HepG2 (cell line): ENCODE measurements at regions not wholly inside any gene's neighbourhood (a gene's known extent, or its start where the extent isn't known, plus 50 kb on each side); places are given as distances from the start of the nearest gene placed in this dataset.

Source experiments
- ATAC-seq: fragments of 200-7000 bp; cut with Tn5 transposase; 3 replicates; pipeline ENCODE4 v1.9.1; 2020; ENCODE audit warnings: mild to moderate bottlenecking, moderate library complexity
- BruUV-seq: library from RNA; stranded (reverse); fragments of 400-500 nt; replicated peaks from 2 replicates; lab custom pipeline; 2021; lab: Mats Ljungman, UMichigan
- CTCF ChIA-PET: fragments of 300-600 bp; formaldehyde crosslinking; extraction: SDS; loops from one replicate; lab custom pipeline; 2021; ENCODE audit warnings: low total read pairs, inconsistent platforms, low intra/inter-chr PET ratio; lab: Yijun Ruan, JAX
- POLR2A ChIA-PET: fragments of 350-600 bp; sonication (Branson Sonifier 250); formaldehyde crosslinking; loops from one replicate; lab custom pipeline; 2020; ENCODE audit warnings: antibody characterized with exemption, inconsistent platforms; lab: Yijun Ruan, JAX
- DNase-seq: peaks from one replicate; pipeline ENCODE4 v3.0.0-alpha.2; 2015; ENCODE audit warnings: low spot score
- FAIRE-seq: peaks from 3 replicates; lab custom pipeline; 2011; peaks lifted over from hg19 to GRCh38; lab: Jason Lieb, UNC
- H2AFZ ChIP-seq: one replicate; pipeline ENCODE4 v1.6.1; 2011; ENCODE audit warnings: low read length, inconsistent platforms
- H3K27ac ChIP-seq: fragments of 300-600 bp; 3 replicates; pipeline ENCODE4 v1.8.0; 2011; ENCODE audit warnings: mixed run types, mild to moderate bottlenecking, mixed read lengths, low read length, inconsistent platforms; ENCODE audit not compliant: insufficient read depth; ENCODE audit errors: extremely low read length
- H3K27me3 ChIP-seq, 2 experiments: fragments of 200-600 bp in 1 of 2; 2 replicates in 1 of 2; 3 replicates in 1 of 2; pipeline versions ENCODE4 v1.6.0 to v1.8.0; 2011; ENCODE audit warnings: low read length in 2 of 2, mild to moderate bottlenecking in 2 of 2, moderate library complexity in 2 of 2, inconsistent platforms in 1 of 2; ENCODE audit not compliant: insufficient read depth in 2 of 2, control insufficient read depth in 1 of 2
- H3K36me3 ChIP-seq, 2 experiments: fragments of 200-600 bp in 1 of 2; replicated peaks in 1 of 2; 2 replicates in 1 of 2; 3 replicates in 1 of 2; pipeline versions ENCODE4 v1.5.1 to v1.8.0; 2011; ENCODE audit warnings: low read length in 2 of 2, inconsistent platforms in 1 of 2; ENCODE audit not compliant: insufficient read depth in 2 of 2, control insufficient read depth in 1 of 2
- H3K4me1 ChIP-seq: 2 replicates; pipeline ENCODE4 v1.5.1; 2012; ENCODE audit warnings: low read length, inconsistent platforms; ENCODE audit not compliant: insufficient read depth
- H3K4me2 ChIP-seq: 2 replicates; pipeline ENCODE4 v1.6.0; 2011; ENCODE audit warnings: low read depth, low read length, inconsistent platforms
- H3K4me3 ChIP-seq, 3 experiments: fragments of 200-600 bp in 1 of 3; sonication (generic), shearing (Covaris generic) in 1 of 3; replicated peaks in 1 of 3; 2 replicates each; pipeline ENCODE4 v1.5.1; 2011 to 2016; ENCODE audit warnings: low read length in 3 of 3, inconsistent platforms in 2 of 3, low read depth in 2 of 3, mild to moderate bottlenecking in 2 of 3, control low read depth in 1 of 3, mixed read lengths in 1 of 3; ENCODE audit not compliant: insufficient read depth in 1 of 3
- H3K79me2 ChIP-seq: one replicate; pipeline ENCODE4 v1.6.1; 2011; ENCODE audit warnings: low read length, inconsistent platforms; ENCODE audit not compliant: insufficient read depth
- H3K9ac ChIP-seq: 2 replicates; pipeline ENCODE4 v1.6.0; 2011; ENCODE audit warnings: mild to moderate bottlenecking, low read depth, low read length, inconsistent platforms; ENCODE audit not compliant: insufficient read depth
- H3K9me3 ChIP-seq: 2 replicates; pipeline ENCODE4 v1.5.1; 2012; ENCODE audit warnings: mild to moderate bottlenecking, low read length
- H4K20me1 ChIP-seq: 2 replicates; pipeline ENCODE4 v1.6.0; 2011; ENCODE audit warnings: inconsistent platforms, mild to moderate bottlenecking, low read length, moderate library complexity; ENCODE audit not compliant: insufficient read depth
- FOXO1 ChIP-seq: sonication (generic); formaldehyde crosslinking; IDR thresholded peaks from 2 replicates; pipeline ENCODE4 v1.4.0; 2020; ENCODE audit warnings: missing genetic modification reagents
- SIN3A ChIP-seq: IDR thresholded peaks from 2 replicates; pipeline ENCODE4 v1.6.1; 2011; ENCODE audit warnings: low read depth, mild to moderate bottlenecking, control low read depth, low read length, borderline replicate concordance
- ZBTB26 ChIP-seq: IDR thresholded peaks from 2 replicates; pipeline ENCODE4 v1.6.1; 2016; ENCODE audit warnings: missing compliant biosample characterization, missing genetic modification reagents, borderline replicate concordance
- ZFP36 ChIP-seq: fragments of 150-350 bp; IDR thresholded peaks from 2 replicates; pipeline ENCODE4 v1.6.1; 2018; ENCODE audit warnings: borderline replicate concordance, low read length, low read depth; ENCODE audit not compliant: partially characterized antibody
- ZKSCAN5 ChIP-seq: sonication (generic); formaldehyde crosslinking; IDR thresholded peaks from 2 replicates; pipeline ENCODE4 v1.5.1; 2020; ENCODE audit warnings: mild to moderate bottlenecking, missing genetic modification reagents
- ZNF589 ChIP-seq: sonication (generic); formaldehyde crosslinking; conservative IDR thresholded peaks from 2 replicates; pipeline ENCODE4 v1.8.0; 2022; ENCODE audit warnings: mild to moderate bottlenecking, moderate library complexity, missing genetic modification reagents
- ZNF724P ChIP-seq: sonication (generic); formaldehyde crosslinking; IDR thresholded peaks from 2 replicates; pipeline ENCODE4 v1.8.0; 2022; ENCODE audit warnings: missing genetic modification reagents, borderline replicate concordance
- WGBS: methylation state at CpG from one replicate; pipeline ENCODE4 v1.1.6; 2017; ENCODE audit warnings: low lambda C conversion rate; 5-methylcytosine and 5-hydroxymethylcytosine counted together
- in situ Hi-C: cut with HindIII; loops from 2 replicates; pipeline ENCODE4 v1.10.0; 2017; ENCODE audit warnings: low pct_unique_long_range_greater_than_20kb; ENCODE audit not compliant: extremely low pct_ligation_motif_present
- intact Hi-C: fragments of 100-400 bp; cut with micrococcal nuclease; formaldehyde crosslinking; loops from one replicate; pipeline ENCODE4 v1.10.0; 2022; ENCODE audit not compliant: unreplicated experiment

GRCh38 chr10:29407280-29407858, 118.5 kb downstream of the LYZL1 start:
- Histone ChIP-seq H3K79me2 (peaks cover 25% of the 10 kb centered on the region), H3K36me3 (no peaks in the 10 kb centered on the region), H4K20me1 (no peaks in the 10 kb centered on the region; the same call in 1 of the 2 replicates), H2AFZ (no peak overlapping the region), H3K4me1 (peaks cover 31% of the 10 kb centered on the region), H3K9me3 (peaks cover 20% of the 10 kb centered on the region), H3K27ac (no peak overlapping the region), H3K4me2 (no peak overlapping the region), H3K9ac (no peak overlapping the region), H3K27me3 (no peaks in the 10 kb centered on the region), H3K4me3 (no peak overlapping the region)
- CTCF ChIA-PET = no interaction called here
- intact Hi-C loops = no loop called here
- no peak for DNase-seq
- WGBS = 93% methylated on average over 2 of the region's 2 CpGs
- TF ChIP-seq FOXO1 (CRISPR knock-in tag) (no peak), SIN3A (no peak), ZKSCAN5 (CRISPR knock-in tag) (no peak), ZBTB26 (no peak), ZFP36 (peak; percentile 26), ZNF589 (CRISPR knock-in tag) (no peak), ZNF724P (peak; percentile 48; the same call in 1 of the 2 replicates)
- in situ Hi-C loops = no loop called here
- BruUV-seq = no TSS peak
- no peak for FAIRE-seq
- POLR2A ChIA-PET = interaction anchor here (0.9 kb wide), 1 partner anchor 115 kb away, joined by 3 read pairs; no protein-coding TSS in a partner anchor
- ATAC-seq = no peak
